PC-3 (cell line): ENCODE measurements at regions not wholly inside any gene's neighbourhood (a gene's known extent, or its start where the extent isn't known, plus 50 kb on each side); places are given as distances from the start of the nearest gene placed in this dataset.

Experiments
- ATAC-seq: fragments of 200-7000 bp; cut with Tn5 transposase; 2 replicates; pipeline ENCODE4 v1.9.1; 2020; ENCODE audit warnings: mild to moderate bottlenecking, moderate library complexity
- BruUV-seq: library from RNA; stranded (reverse); fragments of 400-500 nt; replicated peaks from 2 replicates; lab custom pipeline; 2021; lab: Mats Ljungman, UMichigan
- CTCF ChIA-PET: fragments of 300-600 bp; sonication (Branson Sonifier 250); formaldehyde crosslinking; loops from one replicate; lab custom pipeline; 2022; ENCODE audit warnings: antibody characterized with exemption; lab: Charles Lee
- POLR2A ChIA-PET: fragments of 300-600 bp; sonication (Branson Sonifier 250); formaldehyde crosslinking; loops from one replicate; lab custom pipeline; 2022; ENCODE audit warnings: antibody characterized with exemption; ENCODE audit not compliant: unreplicated experiment; lab: Charles Lee
- DNase-seq: peaks from one replicate; pipeline ENCODE4 v3.0.0-alpha.2; 2015
- H2AFZ ChIP-seq: fragments of 300-600 bp; sonication (generic); 2 replicates; pipeline ENCODE4 v1.6.0; 2016; ENCODE audit warnings: antibody characterized with exemption, low read length
- H3F3A ChIP-seq: fragments of 300-600 bp; sonication (generic); one replicate; pipeline ENCODE4 v1.6.0; 2017; ENCODE audit warnings: antibody characterized with exemption, low read length, control low read depth, mild to moderate bottlenecking; ENCODE audit not compliant: unreplicated experiment
- H3K27ac ChIP-seq: fragments of 300-600 bp; sonication (generic); 2 replicates; pipeline ENCODE4 v1.5.1; 2016; ENCODE audit warnings: mild to moderate bottlenecking, low read length
- H3K27me3 ChIP-seq: fragments of 300-600 bp; sonication (generic); 2 replicates; pipeline ENCODE4 v1.6.1; 2016; ENCODE audit warnings: low read length, mixed read lengths
- H3K36me3 ChIP-seq: fragments of 300-600 bp; sonication (generic); 2 replicates; pipeline ENCODE4 v1.6.1; 2016; ENCODE audit warnings: low read depth, mixed run types, low read length, mixed read lengths
- H3K4me1 ChIP-seq: fragments of 300-600 bp; sonication (generic); 2 replicates; pipeline ENCODE4 v1.5.1; 2016; ENCODE audit warnings: low read length; ENCODE audit not compliant: insufficient read depth
- H3K4me2 ChIP-seq: fragments of 300-600 bp; sonication (generic); 2 replicates; pipeline ENCODE4 v1.6.0; 2016; ENCODE audit warnings: low read length
- H3K4me3 ChIP-seq: fragments of 300-600 bp; sonication (generic); 2 replicates; pipeline ENCODE4 v1.5.1; 2016; ENCODE audit warnings: mild to moderate bottlenecking, low read length, mixed read lengths
- H3K79me2 ChIP-seq: fragments of 300-600 bp; sonication (generic); 2 replicates; pipeline ENCODE4 v1.6.1; 2017; ENCODE audit warnings: low read length, mixed read lengths
- H3K9ac ChIP-seq: fragments of 300-600 bp; sonication (generic); 2 replicates; pipeline ENCODE4 v1.6.0; 2016; ENCODE audit warnings: mild to moderate bottlenecking, low read length
- H3K9me2 ChIP-seq: fragments of 300-600 bp; sonication (generic); replicated peaks from 2 replicates; pipeline ENCODE4 v1.6.1; 2016; ENCODE audit warnings: mixed run types, low read length, mixed read lengths
- H3K9me3 ChIP-seq: fragments of 300-600 bp; sonication (generic); 2 replicates; pipeline ENCODE4 v1.6.1; 2016; ENCODE audit warnings: low read length, mixed read lengths
- H4K20me1 ChIP-seq: fragments of 300-600 bp; sonication (generic); 2 replicates; pipeline ENCODE4 v1.6.1; 2016; ENCODE audit warnings: low read length, mixed read lengths
- EZH2 ChIP-seq: fragments of 300-600 bp; sonication (generic); IDR thresholded peaks from one replicate; pipeline ENCODE4 v1.6.1; 2017; ENCODE audit warnings: antibody characterized with exemption, mild to moderate bottlenecking, low read length; ENCODE audit not compliant: unreplicated experiment
- EZH2phosphoT487 ChIP-seq: fragments of 300-600 bp; sonication (generic); IDR thresholded peaks from 2 replicates; pipeline ENCODE4 v1.6.1; 2018; ENCODE audit warnings: mild to moderate bottlenecking, antibody characterized with exemption, low read length, borderline replicate concordance
- intact Hi-C: fragments of 100-400 bp; cut with micrococcal nuclease; formaldehyde crosslinking; loops from 2 replicates; pipeline ENCODE4 v1.9.0; 2023
- TF ChIP-seq, protein P1 (sequence below): fragments of 300-600 bp; sonication (generic); conservative IDR thresholded peaks from 2 replicates; pipeline ENCODE4 v1.5.1; 2017; ENCODE audit warnings: antibody characterized with exemption, low read depth, mild to moderate bottlenecking, low read length

- POLR2A ChIA-PET = no interaction called here
- no peak for ATAC-seq
- BruUV-seq = no TSS peak
- H3K4me3 ChIP-seq = no peak overlapping the region
- no peaks in the 10 kb centered on the region for H3K4me1 ChIP-seq
- no peak overlapping the region for H3K27ac ChIP-seq
- DNase-seq = no peak
- CTCF ChIA-PET = no interaction called here
- H3K9me2 ChIP-seq = no peaks in the 10 kb centered on the region
- H4K20me1 ChIP-seq = no peaks in the 10 kb centered on the region
- no peaks in the 10 kb centered on the region for H3K27me3 ChIP-seq
- H3K4me2 ChIP-seq = no peak overlapping the region
- no peaks in the 10 kb centered on the region for H3F3A ChIP-seq
- no peak overlapping the region for H3K9ac ChIP-seq
- H3K79me2 ChIP-seq = no peaks in the 10 kb centered on the region
- H2AFZ ChIP-seq = no peak overlapping the region
- H3K9me3 ChIP-seq = no peaks in the 10 kb centered on the region
- no peak for TF ChIP-seq EZH2
- no peak for TF ChIP-seq EZH2phosphoT487
- TF ChIP-seq, protein P1, sequence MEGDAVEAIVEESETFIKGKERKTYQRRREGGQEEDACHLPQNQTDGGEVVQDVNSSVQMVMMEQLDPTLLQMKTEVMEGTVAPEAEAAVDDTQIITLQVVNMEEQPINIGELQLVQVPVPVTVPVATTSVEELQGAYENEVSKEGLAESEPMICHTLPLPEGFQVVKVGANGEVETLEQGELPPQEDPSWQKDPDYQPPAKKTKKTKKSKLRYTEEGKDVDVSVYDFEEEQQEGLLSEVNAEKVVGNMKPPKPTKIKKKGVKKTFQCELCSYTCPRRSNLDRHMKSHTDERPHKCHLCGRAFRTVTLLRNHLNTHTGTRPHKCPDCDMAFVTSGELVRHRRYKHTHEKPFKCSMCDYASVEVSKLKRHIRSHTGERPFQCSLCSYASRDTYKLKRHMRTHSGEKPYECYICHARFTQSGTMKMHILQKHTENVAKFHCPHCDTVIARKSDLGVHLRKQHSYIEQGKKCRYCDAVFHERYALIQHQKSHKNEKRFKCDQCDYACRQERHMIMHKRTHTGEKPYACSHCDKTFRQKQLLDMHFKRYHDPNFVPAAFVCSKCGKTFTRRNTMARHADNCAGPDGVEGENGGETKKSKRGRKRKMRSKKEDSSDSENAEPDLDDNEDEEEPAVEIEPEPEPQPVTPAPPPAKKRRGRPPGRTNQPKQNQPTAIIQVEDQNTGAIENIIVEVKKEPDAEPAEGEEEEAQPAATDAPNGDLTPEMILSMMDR = no peak
- no peaks in the 10 kb centered on the region for H3K36me3 ChIP-seq
- intact Hi-C loops = no loop called here
Observed at GRCh38 chr1:192943108-192943507, 116.1 kb downstream of the UCHL5 start.

- H3K9me3 ChIP-seq = no peaks in the 10 kb centered on the region
- DNase-seq (no peak), ATAC-seq (no peak)
- ChIA-PET CTCF (no interaction called here), POLR2A (no interaction called here)
- H3K4me3 ChIP-seq = no peak overlapping the region
- no peaks in the 10 kb centered on the region for H3K36me3 ChIP-seq
- intact Hi-C loops = no loop called here
- no peaks in the 10 kb centered on the region for H3K9me2 ChIP-seq
- H3K27ac ChIP-seq = no peak overlapping the region
- H4K20me1 ChIP-seq = no peaks in the 10 kb centered on the region
- no peaks in the 10 kb centered on the region for H3K79me2 ChIP-seq
- H3K27me3 ChIP-seq = no peaks in the 10 kb centered on the region
- H2AFZ ChIP-seq = no peak overlapping the region
- no TSS peak for BruUV-seq
- no peaks in the 10 kb centered on the region for H3K4me1 ChIP-seq
- H3K9ac ChIP-seq = no peak overlapping the region
- TF ChIP-seq EZH2phosphoT487 (no peak), EZH2 (no peak)
- TF ChIP-seq, protein P1 = no peak
- no peak overlapping the region for H3K4me2 ChIP-seq
- H3F3A ChIP-seq = no peaks in the 10 kb centered on the region
Observed at GRCh38 chr1:192943522-192943921, 115.6 kb downstream of the UCHL5 start.

- intact Hi-C loops = no loop called here
- no peak for DNase-seq
- POLR2A ChIA-PET = no interaction called here
Observed at GRCh38 chr1:192945390-192946130, 113.6 kb downstream of the UCHL5 start.

More at GRCh38 chr1:192945390-192946130, 113.6 kb downstream of the UCHL5 start:
- Histone ChIP-seq H3K36me3 (no peaks in the 10 kb centered on the region), H2AFZ (no peak overlapping the region), H3K9me3 (no peaks in the 10 kb centered on the region), H3K27me3 (no peaks in the 10 kb centered on the region), H4K20me1 (no peaks in the 10 kb centered on the region), H3K9ac (no peak overlapping the region), H3K9me2 (no peaks in the 10 kb centered on the region), H3K4me3 (no peak overlapping the region), H3K4me1 (no peaks in the 10 kb centered on the region), H3K27ac (no peak overlapping the region), H3K4me2 (no peak overlapping the region), H3K79me2 (no peaks in the 10 kb centered on the region), H3F3A (no peaks in the 10 kb centered on the region)
- ATAC-seq = no peak
- CTCF ChIA-PET = no interaction called here
- TF ChIP-seq EZH2 (no peak), EZH2phosphoT487 (no peak)
- TF ChIP-seq, protein P1 = no peak
- BruUV-seq = no TSS peak
